Peyer's patch (tissue), 4 donors: ENCODE measurements at regions not wholly inside any gene's neighbourhood (a gene's known extent, or its start where the extent isn't known, plus 50 kb on each side); places are given as distances from the start of the nearest gene placed in this dataset.

Source experiments
- CTCF ChIP-seq, 6 experiments: fragments of 450-650 bp in 4 of 6; fragments of 200-600 bp in 2 of 6; sonication (generic) in 1 of 6; IDR thresholded peaks; one replicate each; pipeline ENCODE4 v1.5.1; 2017 to 2019; ENCODE audit warnings: antibody characterized with exemption in 6 of 6, mild to moderate bottlenecking in 3 of 6, moderate library complexity in 1 of 6
- POLR2A ChIP-seq, 2 donors: fragments of 450-650 bp; IDR thresholded peaks; one replicate each; pipeline ENCODE4 v1.5.1; 2017; ENCODE audit warnings: antibody characterized with exemption in 2 of 2, mild to moderate bottlenecking in 2 of 2, moderate library complexity in 2 of 2

- TF ChIP-seq CTCF (IDR thresholded peaks at IDR 0.05) (no peak), POLR2A (IDR thresholded peaks at IDR 0.05) (no peak)
These were observed 175.9 kb downstream of the IFI44 start for GRCh38 chr1:78825561-78825960.
